ENCODE measurements at regions not wholly inside any gene's neighbourhood (a gene's known extent, or its start where the extent isn't known, plus 50 kb on each side); places are given as distances from the start of the nearest gene placed in this dataset.

- H3K36me3 ChIP-seq (ENCODE audit: control insufficient read depth, insufficient read depth, low read length) = no peaks in the 10 kb centered on the region
- no peak overlapping the region for H3K27ac ChIP-seq (ENCODE audit: low read length)
- H3K4me3 ChIP-seq (ENCODE audit: low read length) = no peak overlapping the region
- H3K9me3 ChIP-seq (ENCODE audit: control insufficient read depth, insufficient read depth, low read length) = no peaks in the 10 kb centered on the region
- no CpG with 5 or more reads among the region's 2 CpGs for WGBS (ENCODE audit: insufficient coverage, insufficient read length)
- no peaks in the 10 kb centered on the region for H3K4me1 ChIP-seq (ENCODE audit: control insufficient read depth, insufficient read depth, low read length)
- no peak for DNase-seq (ENCODE audit: low read depth, low spot score)
- H3K27me3 ChIP-seq (ENCODE audit: control insufficient read depth, insufficient read depth, low read length) = no peaks in the 10 kb centered on the region
Measured at GRCh38 chr10:108362296-108362695, 1197.8 kb upstream of the SORCS1 start.

GRCh38 chr10:108360187-108360586 is 1195.7 kb upstream of the SORCS1 start:
- no peaks in the 10 kb centered on the region for H3K9me3 ChIP-seq (ENCODE audit: control insufficient read depth, insufficient read depth, low read length)

GRCh38 chr10:108358912-108359311 is 1194.4 kb upstream of the SORCS1 start:
- Histone ChIP-seq H3K27me3 (ENCODE audit: control insufficient read depth, insufficient read depth, low read length) (no peaks in the 10 kb centered on the region), H3K9me3 (ENCODE audit: control insufficient read depth, insufficient read depth, low read length) (no peaks in the 10 kb centered on the region), H3K4me3 (ENCODE audit: low read length) (no peak overlapping the region), H3K36me3 (ENCODE audit: control insufficient read depth, insufficient read depth, low read length) (no peaks in the 10 kb centered on the region), H3K27ac (ENCODE audit: low read length) (no peak overlapping the region), H3K4me1 (ENCODE audit: control insufficient read depth, insufficient read depth, low read length) (no peaks in the 10 kb centered on the region)
- no CpG with 5 or more reads among the region's 3 CpGs for WGBS (ENCODE audit: insufficient coverage, insufficient read length)
- DNase-seq (ENCODE audit: low read depth, low spot score) = no peak

More at GRCh38 chr10:108360187-108360586, 1195.7 kb upstream of the SORCS1 start:
- DNase-seq (ENCODE audit: low read depth, low spot score) = no peak
- no peak overlapping the region for H3K27ac ChIP-seq (ENCODE audit: low read length)
- no peaks in the 10 kb centered on the region for H3K27me3 ChIP-seq (ENCODE audit: control insufficient read depth, insufficient read depth, low read length)
- no peaks in the 10 kb centered on the region for H3K4me1 ChIP-seq (ENCODE audit: control insufficient read depth, insufficient read depth, low read length)
- H3K4me3 ChIP-seq (ENCODE audit: low read length) = no peak overlapping the region
- no CpG with 5 or more reads among the region's 2 CpGs for WGBS (ENCODE audit: insufficient coverage, insufficient read length)
- no peaks in the 10 kb centered on the region for H3K36me3 ChIP-seq (ENCODE audit: control insufficient read depth, insufficient read depth, low read length)

GRCh38 chr10:108352771-108353170 is 1188.3 kb upstream of the SORCS1 start:
- Histone ChIP-seq H3K27ac (ENCODE audit: low read length) (no peak overlapping the region), H3K36me3 (ENCODE audit: control insufficient read depth, insufficient read depth, low read length) (no peaks in the 10 kb centered on the region), H3K27me3 (ENCODE audit: control insufficient read depth, insufficient read depth, low read length) (no peaks in the 10 kb centered on the region), H3K4me1 (ENCODE audit: control insufficient read depth, insufficient read depth, low read length) (no peaks in the 10 kb centered on the region), H3K9me3 (ENCODE audit: control insufficient read depth, insufficient read depth, low read length) (no peaks in the 10 kb centered on the region), H3K4me3 (ENCODE audit: low read length) (no peak overlapping the region)
- no peak for DNase-seq (ENCODE audit: low read depth, low spot score)
- no CpG with 5 or more reads among the region's 2 CpGs for WGBS (ENCODE audit: insufficient coverage, insufficient read length)

- H3K27me3 ChIP-seq (ENCODE audit: control insufficient read depth, insufficient read depth, low read length) = no peaks in the 10 kb centered on the region
- H3K36me3 ChIP-seq (ENCODE audit: control insufficient read depth, insufficient read depth, low read length) = no peaks in the 10 kb centered on the region
- H3K27ac ChIP-seq (ENCODE audit: low read length) = no peak overlapping the region
- no peak overlapping the region for H3K4me3 ChIP-seq (ENCODE audit: low read length)
- H3K4me1 ChIP-seq (ENCODE audit: control insufficient read depth, insufficient read depth, low read length) = no peaks in the 10 kb centered on the region
- WGBS (ENCODE audit: insufficient coverage, insufficient read length) = no CpG with 5 or more reads among the region's 2 CpGs
- H3K9me3 ChIP-seq (ENCODE audit: control insufficient read depth, insufficient read depth, low read length) = no peaks in the 10 kb centered on the region
- DNase-seq (ENCODE audit: low read depth, low spot score) = no peak
Measured at GRCh38 chr10:108348215-108348614, 1183.7 kb upstream of the SORCS1 start.

- Histone ChIP-seq H3K36me3 (ENCODE audit: control insufficient read depth, insufficient read depth, low read length) (no peaks in the 10 kb centered on the region), H3K27ac (ENCODE audit: low read length) (no peak overlapping the region), H3K9me3 (ENCODE audit: control insufficient read depth, insufficient read depth, low read length) (no peaks in the 10 kb centered on the region), H3K4me1 (ENCODE audit: control insufficient read depth, insufficient read depth, low read length) (no peaks in the 10 kb centered on the region), H3K27me3 (ENCODE audit: control insufficient read depth, insufficient read depth, low read length) (no peaks in the 10 kb centered on the region), H3K4me3 (ENCODE audit: low read length) (no peak overlapping the region)
- no CpG with 5 or more reads among the region's 3 CpGs for WGBS (ENCODE audit: insufficient coverage, insufficient read length)
- DNase-seq (ENCODE audit: low read depth, low spot score) = no peak
Measured at GRCh38 chr10:108346066-108346465, 1181.6 kb upstream of the SORCS1 start.

- no peaks in the 10 kb centered on the region for H3K36me3 ChIP-seq (ENCODE audit: control insufficient read depth, insufficient read depth, low read length)
- no peak for DNase-seq (ENCODE audit: low read depth, low spot score)
- no peaks in the 10 kb centered on the region for H3K27me3 ChIP-seq (ENCODE audit: control insufficient read depth, insufficient read depth, low read length)
- H3K27ac ChIP-seq (ENCODE audit: low read length) = no peak overlapping the region
- no peaks in the 10 kb centered on the region for H3K4me1 ChIP-seq (ENCODE audit: control insufficient read depth, insufficient read depth, low read length)
- no peaks in the 10 kb centered on the region for H3K9me3 ChIP-seq (ENCODE audit: control insufficient read depth, insufficient read depth, low read length)
- H3K4me3 ChIP-seq (ENCODE audit: low read length) = no peak overlapping the region
Measured at GRCh38 chr10:108338146-108338545, 1173.6 kb upstream of the SORCS1 start.

- H3K36me3 ChIP-seq (ENCODE audit: control insufficient read depth, insufficient read depth, low read length) = no peaks in the 10 kb centered on the region
- H3K4me3 ChIP-seq (ENCODE audit: low read length) = no peak overlapping the region
- no peaks in the 10 kb centered on the region for H3K27me3 ChIP-seq (ENCODE audit: control insufficient read depth, insufficient read depth, low read length)
- H3K27ac ChIP-seq (ENCODE audit: low read length) = no peak overlapping the region
- H3K4me1 ChIP-seq (ENCODE audit: control insufficient read depth, insufficient read depth, low read length) = no peaks in the 10 kb centered on the region
- H3K9me3 ChIP-seq (ENCODE audit: control insufficient read depth, insufficient read depth, low read length) = no peaks in the 10 kb centered on the region
- DNase-seq (ENCODE audit: low read depth, low spot score) = no peak
Measured at GRCh38 chr10:108336836-108337235, 1172.3 kb upstream of the SORCS1 start.

- H3K4me3 ChIP-seq (ENCODE audit: low read length) = no peak overlapping the region
- no peaks in the 10 kb centered on the region for H3K27me3 ChIP-seq (ENCODE audit: control insufficient read depth, insufficient read depth, low read length)
- no peaks in the 10 kb centered on the region for H3K9me3 ChIP-seq (ENCODE audit: control insufficient read depth, insufficient read depth, low read length)
- no peak overlapping the region for H3K27ac ChIP-seq (ENCODE audit: low read length)
- no peaks in the 10 kb centered on the region for H3K36me3 ChIP-seq (ENCODE audit: control insufficient read depth, insufficient read depth, low read length)
- H3K4me1 ChIP-seq (ENCODE audit: control insufficient read depth, insufficient read depth, low read length) = no peaks in the 10 kb centered on the region
- no peak for DNase-seq (ENCODE audit: low read depth, low spot score)
- 100% methylated on average over 2 of the region's 3 CpGs for WGBS (ENCODE audit: insufficient coverage, insufficient read length)
Measured at GRCh38 chr10:108327706-108328105, 1163.2 kb upstream of the SORCS1 start.

GRCh38 chr10:108323274-108323798 is 1158.8 kb upstream of the SORCS1 start:
- Histone ChIP-seq H3K27ac (ENCODE audit: low read length) (no peak overlapping the region), H3K27me3 (ENCODE audit: control insufficient read depth, insufficient read depth, low read length) (no peaks in the 10 kb centered on the region), H3K4me3 (ENCODE audit: low read length) (no peak overlapping the region), H3K4me1 (ENCODE audit: control insufficient read depth, insufficient read depth, low read length) (no peaks in the 10 kb centered on the region), H3K36me3 (ENCODE audit: control insufficient read depth, insufficient read depth, low read length) (no peaks in the 10 kb centered on the region), H3K9me3 (ENCODE audit: control insufficient read depth, insufficient read depth, low read length) (no peaks in the 10 kb centered on the region)
- no peak for DNase-seq (ENCODE audit: low read depth, low spot score)
- WGBS (ENCODE audit: insufficient coverage, insufficient read length) = no CpG with 5 or more reads among the region's 3 CpGs

- WGBS (ENCODE audit: insufficient coverage, insufficient read length) = no CpG with 5 or more reads among the region's 6 CpGs
- Histone ChIP-seq H3K27me3 (ENCODE audit: control insufficient read depth, insufficient read depth, low read length) (no peaks in the 10 kb centered on the region), H3K4me1 (ENCODE audit: control insufficient read depth, insufficient read depth, low read length) (no peaks in the 10 kb centered on the region), H3K4me3 (ENCODE audit: low read length) (no peak overlapping the region), H3K36me3 (ENCODE audit: control insufficient read depth, insufficient read depth, low read length) (no peaks in the 10 kb centered on the region), H3K27ac (ENCODE audit: low read length) (no peak overlapping the region), H3K9me3 (ENCODE audit: control insufficient read depth, insufficient read depth, low read length) (no peaks in the 10 kb centered on the region)
- no peak for DNase-seq (ENCODE audit: low read depth, low spot score)
Measured at GRCh38 chr10:108319434-108320222, 1155.1 kb upstream of the SORCS1 start.
